SH-SY5Y (cell line): ENCODE measurements at regions not wholly inside any gene's neighbourhood (a gene's known extent, or its start where the extent isn't known, plus 50 kb on each side); places are given as distances from the start of the nearest gene placed in this dataset.

Experiments used
- GATA2 ChIP-seq: IDR thresholded peaks from 2 replicates; pipeline ENCODE4 v1.6.1; 2011; ENCODE audit warnings: mild to moderate bottlenecking, low read depth, low read length
- GATA3 ChIP-seq: IDR thresholded peaks from 2 replicates; pipeline ENCODE4 v1.6.1; 2011; ENCODE audit warnings: low read depth, mild to moderate bottlenecking, low read length, moderate library complexity

DNA sequence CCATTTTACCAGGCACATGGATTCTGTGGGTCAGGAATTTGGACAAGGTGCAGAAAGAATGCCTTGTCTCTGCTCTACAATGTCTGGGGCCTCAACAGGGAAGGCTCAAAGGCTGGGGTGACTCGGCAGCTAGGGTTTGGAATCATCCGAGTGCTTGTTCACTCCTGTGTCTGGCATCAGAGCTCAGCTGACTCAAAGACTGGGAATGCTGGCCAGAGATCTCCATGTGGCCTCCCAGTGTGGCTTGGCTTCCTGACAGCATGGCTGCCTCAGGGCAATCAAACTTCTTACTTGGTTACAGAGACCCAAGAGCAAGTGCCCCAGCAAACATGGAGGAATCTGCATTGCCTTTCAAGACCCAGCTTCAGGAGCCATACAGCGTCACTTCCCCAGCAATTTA is 110.5 kb downstream of the TOMM20 start:
- TF ChIP-seq GATA2, result no peak
- no peak for TF ChIP-seq GATA3
